Neural cell (in vitro differentiated cells): ENCODE measurements at regions not wholly inside any gene's neighbourhood (a gene's known extent, or its start where the extent isn't known, plus 50 kb on each side); places are given as distances from the start of the nearest gene placed in this dataset.

Experiments
- CTCF ChIP-seq: fragments of 450-650 bp; IDR thresholded peaks from 2 replicates; pipeline ENCODE4 v1.5.1; 2014; ENCODE audit warnings: antibody characterized with exemption, mild to moderate bottlenecking, moderate library complexity; ENCODE audit not compliant: poor library complexity, severe bottlenecking
- EP300 ChIP-seq: fragments of 450-650 bp; conservative IDR thresholded peaks from 2 replicates; pipeline ENCODE4 v1.6.1; 2014; ENCODE audit warnings: antibody characterized with exemption, mild to moderate bottlenecking, moderate library complexity; ENCODE audit not compliant: poor library complexity, severe bottlenecking
- EZH2 ChIP-seq: fragments of 200-600, 300-800 bp; shearing (Covaris generic), sonication (generic); IDR thresholded peaks from 2 replicates; pipeline ENCODE4 v1.6.1; 2014; ENCODE audit warnings: antibody characterized with exemption, low read length, borderline replicate concordance, mild to moderate bottlenecking; ENCODE audit not compliant: insufficient read depth, poor library complexity, severe bottlenecking
- MXI1 ChIP-seq: fragments of 450-650 bp; conservative IDR thresholded peaks from 2 replicates; pipeline ENCODE4 v1.6.1; 2014; ENCODE audit warnings: antibody characterized with exemption, mild to moderate bottlenecking; ENCODE audit not compliant: poor library complexity, severe bottlenecking
- POLR2AphosphoS5 ChIP-seq: IDR thresholded peaks from 2 replicates; pipeline ENCODE4 v1.6.1; 2012
- RAD21 ChIP-seq: fragments of 450-650 bp; conservative IDR thresholded peaks from 2 replicates; pipeline ENCODE4 v1.6.1; 2014; ENCODE audit warnings: antibody characterized with exemption, mild to moderate bottlenecking, moderate library complexity
- TAF1 ChIP-seq: IDR thresholded peaks from 2 replicates; pipeline ENCODE4 v1.6.1; 2012; ENCODE audit warnings: low read depth

GRCh38 chr10:81135851-81136250 is 598.1 kb downstream of the SH2D4B start:
- TF ChIP-seq CTCF (no peak), EZH2 (no peak), POLR2AphosphoS5 (no peak), EP300 (no peak), TAF1 (no peak), RAD21 (no peak), MXI1 (no peak)
